Gastrocnemius medialis (tissue), 4 donors: ENCODE measurements at regions not wholly inside any gene's neighbourhood (a gene's known extent, or its start where the extent isn't known, plus 50 kb on each side); places are given as distances from the start of the nearest gene placed in this dataset.

Experiments used
- CTCF ChIP-seq, 5 experiments: fragments of 450-650 bp in 3 of 5; fragments of 200-600 bp in 2 of 5; sonication (generic) in 2 of 5; IDR thresholded peaks in 4 of 5; conservative IDR thresholded peaks in 1 of 5; 1 replicate in 4 of 5; 2 replicates in 1 of 5; pipeline ENCODE4 v1.5.1; 2016 to 2019; ENCODE audit warnings: antibody characterized with exemption in 5 of 5, mild to moderate bottlenecking in 3 of 5, moderate library complexity in 3 of 5
- POLR2A ChIP-seq, 2 donors: fragments of 450-650 bp; IDR thresholded peaks; one replicate each; pipeline ENCODE4 v1.6.1; 2017; ENCODE audit warnings: antibody characterized with exemption in 2 of 2, mild to moderate bottlenecking in 2 of 2, moderate library complexity in 2 of 2

GRCh38 chr6:167210375-167211294 is 52.9 kb upstream of the GPR31 start:
- TF ChIP-seq CTCF (IDR thresholded peaks at IDR 0.05 in 4 of 5, conservative IDR thresholded peaks at IDR 0.05 in 1 of 5) (no peak), POLR2A (IDR thresholded peaks at IDR 0.05) (no peak)
